ENCODE measurements at regions not wholly inside any gene's neighbourhood (a gene's known extent, or its start where the extent isn't known, plus 50 kb on each side); places are given as distances from the start of the nearest gene placed in this dataset.

DNA sequence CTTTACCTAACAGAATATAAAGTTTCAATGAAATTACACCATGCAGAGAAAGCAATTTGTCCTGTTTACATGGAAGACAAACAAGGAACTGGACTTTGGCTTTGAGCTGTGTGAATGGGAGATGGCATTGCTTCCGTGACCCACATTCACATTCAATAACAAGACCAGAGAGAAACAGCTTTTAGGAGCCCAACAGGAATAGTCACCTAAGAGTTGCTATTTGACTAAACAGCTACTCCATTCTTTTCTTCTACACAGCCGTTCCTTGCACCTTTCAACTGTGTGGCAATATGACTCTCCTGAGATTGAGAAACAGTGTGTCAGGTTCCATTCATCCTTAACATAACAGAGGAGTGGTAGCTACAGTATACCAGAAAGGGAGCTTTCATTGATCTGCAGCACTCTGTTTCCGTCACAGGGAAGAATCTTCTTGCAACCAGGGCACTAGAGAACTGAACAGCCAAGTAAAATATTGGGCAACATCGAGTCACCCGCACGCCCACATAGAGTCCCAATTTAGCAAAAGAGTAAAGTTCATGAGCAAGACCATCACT lies 355.1 kb downstream of the HAO1 start:
- TF ChIP-seq, protein P1, sequence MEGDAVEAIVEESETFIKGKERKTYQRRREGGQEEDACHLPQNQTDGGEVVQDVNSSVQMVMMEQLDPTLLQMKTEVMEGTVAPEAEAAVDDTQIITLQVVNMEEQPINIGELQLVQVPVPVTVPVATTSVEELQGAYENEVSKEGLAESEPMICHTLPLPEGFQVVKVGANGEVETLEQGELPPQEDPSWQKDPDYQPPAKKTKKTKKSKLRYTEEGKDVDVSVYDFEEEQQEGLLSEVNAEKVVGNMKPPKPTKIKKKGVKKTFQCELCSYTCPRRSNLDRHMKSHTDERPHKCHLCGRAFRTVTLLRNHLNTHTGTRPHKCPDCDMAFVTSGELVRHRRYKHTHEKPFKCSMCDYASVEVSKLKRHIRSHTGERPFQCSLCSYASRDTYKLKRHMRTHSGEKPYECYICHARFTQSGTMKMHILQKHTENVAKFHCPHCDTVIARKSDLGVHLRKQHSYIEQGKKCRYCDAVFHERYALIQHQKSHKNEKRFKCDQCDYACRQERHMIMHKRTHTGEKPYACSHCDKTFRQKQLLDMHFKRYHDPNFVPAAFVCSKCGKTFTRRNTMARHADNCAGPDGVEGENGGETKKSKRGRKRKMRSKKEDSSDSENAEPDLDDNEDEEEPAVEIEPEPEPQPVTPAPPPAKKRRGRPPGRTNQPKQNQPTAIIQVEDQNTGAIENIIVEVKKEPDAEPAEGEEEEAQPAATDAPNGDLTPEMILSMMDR (IDR thresholded peaks at IDR 0.05): no peak
- TF ChIP-seq MAFK (IDR thresholded peaks at IDR 0.05; ENCODE audit: partially characterized antibody) (no peak), POLR2A (IDR thresholded peaks at IDR 0.05; ENCODE audit: low read length) (no peak), RAD21 (conservative IDR thresholded peaks at IDR 0.05 in 1 of 2, IDR thresholded peaks at IDR 0.05 in 1 of 2) (no peak), CEBPB (IDR thresholded peaks at IDR 0.05) (no peak), E2F6 (IDR thresholded peaks at IDR 0.05; ENCODE audit: borderline replicate concordance, low read depth) (no peak), RFX5 (IDR thresholded peaks at IDR 0.05) (no peak), HOXB5 (CRISPR knock-in tag; IDR thresholded peaks at IDR 0.05) (no peak), RNF2 (IDR thresholded peaks at IDR 0.05; ENCODE audit: borderline replicate concordance, low read depth) (no peak)
- TF ChIP-seq, protein P2, sequence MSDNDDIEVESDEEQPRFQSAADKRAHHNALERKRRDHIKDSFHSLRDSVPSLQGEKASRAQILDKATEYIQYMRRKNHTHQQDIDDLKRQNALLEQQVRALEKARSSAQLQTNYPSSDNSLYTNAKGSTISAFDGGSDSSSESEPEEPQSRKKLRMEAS (IDR thresholded peaks at IDR 0.05): no peak
- TF ChIP-seq, protein P3, sequence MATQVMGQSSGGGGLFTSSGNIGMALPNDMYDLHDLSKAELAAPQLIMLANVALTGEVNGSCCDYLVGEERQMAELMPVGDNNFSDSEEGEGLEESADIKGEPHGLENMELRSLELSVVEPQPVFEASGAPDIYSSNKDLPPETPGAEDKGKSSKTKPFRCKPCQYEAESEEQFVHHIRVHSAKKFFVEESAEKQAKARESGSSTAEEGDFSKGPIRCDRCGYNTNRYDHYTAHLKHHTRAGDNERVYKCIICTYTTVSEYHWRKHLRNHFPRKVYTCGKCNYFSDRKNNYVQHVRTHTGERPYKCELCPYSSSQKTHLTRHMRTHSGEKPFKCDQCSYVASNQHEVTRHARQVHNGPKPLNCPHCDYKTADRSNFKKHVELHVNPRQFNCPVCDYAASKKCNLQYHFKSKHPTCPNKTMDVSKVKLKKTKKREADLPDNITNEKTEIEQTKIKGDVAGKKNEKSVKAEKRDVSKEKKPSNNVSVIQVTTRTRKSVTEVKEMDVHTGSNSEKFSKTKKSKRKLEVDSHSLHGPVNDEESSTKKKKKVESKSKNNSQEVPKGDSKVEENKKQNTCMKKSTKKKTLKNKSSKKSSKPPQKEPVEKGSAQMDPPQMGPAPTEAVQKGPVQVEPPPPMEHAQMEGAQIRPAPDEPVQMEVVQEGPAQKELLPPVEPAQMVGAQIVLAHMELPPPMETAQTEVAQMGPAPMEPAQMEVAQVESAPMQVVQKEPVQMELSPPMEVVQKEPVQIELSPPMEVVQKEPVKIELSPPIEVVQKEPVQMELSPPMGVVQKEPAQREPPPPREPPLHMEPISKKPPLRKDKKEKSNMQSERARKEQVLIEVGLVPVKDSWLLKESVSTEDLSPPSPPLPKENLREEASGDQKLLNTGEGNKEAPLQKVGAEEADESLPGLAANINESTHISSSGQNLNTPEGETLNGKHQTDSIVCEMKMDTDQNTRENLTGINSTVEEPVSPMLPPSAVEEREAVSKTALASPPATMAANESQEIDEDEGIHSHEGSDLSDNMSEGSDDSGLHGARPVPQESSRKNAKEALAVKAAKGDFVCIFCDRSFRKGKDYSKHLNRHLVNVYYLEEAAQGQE (IDR thresholded peaks at IDR 0.05): no peak

Data from A549 (cell line).